ENCODE measurements at regions not wholly inside any gene's neighbourhood (a gene's known extent, or its start where the extent isn't known, plus 50 kb on each side); places are given as distances from the start of the nearest gene placed in this dataset.

DNA sequence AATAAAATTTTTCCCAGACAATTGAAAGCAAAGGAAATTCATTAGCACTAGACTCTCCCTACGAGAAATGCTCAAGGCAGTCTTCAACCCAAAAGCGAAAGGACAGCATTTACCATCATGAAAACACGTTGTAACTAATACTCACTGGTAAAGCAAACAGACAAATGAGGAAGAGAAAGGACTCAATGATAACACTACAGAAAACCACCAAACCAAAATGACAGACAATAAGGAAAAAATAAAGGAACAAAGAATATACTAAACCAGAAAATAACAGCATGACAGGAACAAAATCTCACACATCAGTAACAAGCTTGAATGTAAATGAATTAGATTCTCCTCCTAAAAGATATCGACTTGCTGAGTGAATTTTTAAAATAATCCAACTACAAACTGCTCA lies 190.7 kb downstream of the NOL4 start:
- CTCF ChIA-PET: no interaction called here
- no TSS peak for BruUV-seq (replicated peaks)

DNA sequence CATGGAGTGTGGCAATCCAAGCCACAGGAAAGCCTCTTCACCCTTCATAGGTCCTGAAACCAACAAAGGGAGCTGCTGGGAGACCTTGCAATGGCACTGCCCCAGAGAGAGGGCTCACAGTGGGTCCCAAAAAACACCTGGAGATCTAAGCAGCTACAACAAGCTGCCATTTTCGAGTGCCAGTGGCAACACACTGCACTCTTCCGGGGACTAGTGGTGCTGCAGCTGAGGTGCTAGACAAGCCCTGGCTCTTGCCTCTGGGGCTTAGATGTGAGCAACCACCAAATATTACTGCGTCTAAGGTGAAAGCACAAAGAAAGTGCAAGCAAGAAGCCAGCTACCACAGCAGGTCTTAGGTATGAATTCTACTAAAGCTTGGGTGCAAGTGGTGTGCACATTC lies 192.9 kb downstream of the NOL4 start:
- POLR2A ChIA-PET: no interaction called here
- no peak for DNase-seq (ENCODE audit: low read depth, low spot score)
- in situ Hi-C loops (cut with HindIII; ENCODE audit: low pct_unique_long_range_greater_than_20kb, low sequenced_read_pairs) (no loop called here), intact Hi-C loops (cut with micrococcal nuclease; ENCODE audit: unreplicated experiment) (no loop called here)
- TF ChIP-seq, protein P1, sequence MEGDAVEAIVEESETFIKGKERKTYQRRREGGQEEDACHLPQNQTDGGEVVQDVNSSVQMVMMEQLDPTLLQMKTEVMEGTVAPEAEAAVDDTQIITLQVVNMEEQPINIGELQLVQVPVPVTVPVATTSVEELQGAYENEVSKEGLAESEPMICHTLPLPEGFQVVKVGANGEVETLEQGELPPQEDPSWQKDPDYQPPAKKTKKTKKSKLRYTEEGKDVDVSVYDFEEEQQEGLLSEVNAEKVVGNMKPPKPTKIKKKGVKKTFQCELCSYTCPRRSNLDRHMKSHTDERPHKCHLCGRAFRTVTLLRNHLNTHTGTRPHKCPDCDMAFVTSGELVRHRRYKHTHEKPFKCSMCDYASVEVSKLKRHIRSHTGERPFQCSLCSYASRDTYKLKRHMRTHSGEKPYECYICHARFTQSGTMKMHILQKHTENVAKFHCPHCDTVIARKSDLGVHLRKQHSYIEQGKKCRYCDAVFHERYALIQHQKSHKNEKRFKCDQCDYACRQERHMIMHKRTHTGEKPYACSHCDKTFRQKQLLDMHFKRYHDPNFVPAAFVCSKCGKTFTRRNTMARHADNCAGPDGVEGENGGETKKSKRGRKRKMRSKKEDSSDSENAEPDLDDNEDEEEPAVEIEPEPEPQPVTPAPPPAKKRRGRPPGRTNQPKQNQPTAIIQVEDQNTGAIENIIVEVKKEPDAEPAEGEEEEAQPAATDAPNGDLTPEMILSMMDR (IDR thresholded peaks at IDR 0.05): no peak
- TF ChIP-seq SIN3A (IDR thresholded peaks at IDR 0.05; ENCODE audit: borderline replicate concordance, insufficient read depth, low read depth, low read length) (no peak), TCF7L2 (IDR thresholded peaks at IDR 0.05; ENCODE audit: low read depth, low read length) (no peak), POLR2AphosphoS5 (IDR thresholded peaks at IDR 0.05; ENCODE audit: low read depth, low read length) (no peak)
- TF ChIP-seq, protein P2, sequence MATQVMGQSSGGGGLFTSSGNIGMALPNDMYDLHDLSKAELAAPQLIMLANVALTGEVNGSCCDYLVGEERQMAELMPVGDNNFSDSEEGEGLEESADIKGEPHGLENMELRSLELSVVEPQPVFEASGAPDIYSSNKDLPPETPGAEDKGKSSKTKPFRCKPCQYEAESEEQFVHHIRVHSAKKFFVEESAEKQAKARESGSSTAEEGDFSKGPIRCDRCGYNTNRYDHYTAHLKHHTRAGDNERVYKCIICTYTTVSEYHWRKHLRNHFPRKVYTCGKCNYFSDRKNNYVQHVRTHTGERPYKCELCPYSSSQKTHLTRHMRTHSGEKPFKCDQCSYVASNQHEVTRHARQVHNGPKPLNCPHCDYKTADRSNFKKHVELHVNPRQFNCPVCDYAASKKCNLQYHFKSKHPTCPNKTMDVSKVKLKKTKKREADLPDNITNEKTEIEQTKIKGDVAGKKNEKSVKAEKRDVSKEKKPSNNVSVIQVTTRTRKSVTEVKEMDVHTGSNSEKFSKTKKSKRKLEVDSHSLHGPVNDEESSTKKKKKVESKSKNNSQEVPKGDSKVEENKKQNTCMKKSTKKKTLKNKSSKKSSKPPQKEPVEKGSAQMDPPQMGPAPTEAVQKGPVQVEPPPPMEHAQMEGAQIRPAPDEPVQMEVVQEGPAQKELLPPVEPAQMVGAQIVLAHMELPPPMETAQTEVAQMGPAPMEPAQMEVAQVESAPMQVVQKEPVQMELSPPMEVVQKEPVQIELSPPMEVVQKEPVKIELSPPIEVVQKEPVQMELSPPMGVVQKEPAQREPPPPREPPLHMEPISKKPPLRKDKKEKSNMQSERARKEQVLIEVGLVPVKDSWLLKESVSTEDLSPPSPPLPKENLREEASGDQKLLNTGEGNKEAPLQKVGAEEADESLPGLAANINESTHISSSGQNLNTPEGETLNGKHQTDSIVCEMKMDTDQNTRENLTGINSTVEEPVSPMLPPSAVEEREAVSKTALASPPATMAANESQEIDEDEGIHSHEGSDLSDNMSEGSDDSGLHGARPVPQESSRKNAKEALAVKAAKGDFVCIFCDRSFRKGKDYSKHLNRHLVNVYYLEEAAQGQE (IDR thresholded peaks at IDR 0.05; ENCODE audit: insufficient read depth in 1 of 2, low read depth in 2 of 2, low read length in 1 of 2): no peak
- CTCF ChIA-PET: no interaction called here
- no peaks in the 10 kb centered on the region for H3K27me3 ChIP-seq (ENCODE audit: control insufficient read depth, insufficient read depth, low read length)
- BruUV-seq (replicated peaks): no TSS peak
- no peaks in the 10 kb centered on the region for H3K4me1 ChIP-seq (ENCODE audit: control insufficient read depth, insufficient read depth, low read length)
- no peak overlapping the region for H3K4me3 ChIP-seq (ENCODE audit: low read depth in 2 of 2, low read length in 2 of 2)
- no peak for ATAC-seq
- H3K36me3 ChIP-seq (ENCODE audit: control insufficient read depth, insufficient read depth, low read length): no peaks in the 10 kb centered on the region
- H3K9me3 ChIP-seq (ENCODE audit: control insufficient read depth, insufficient read depth, low read depth, low read length): no peaks in the 10 kb centered on the region
- H3K27ac ChIP-seq (ENCODE audit: low read length): no peak overlapping the region

More for the DNA sequence above, 190.7 kb downstream of the NOL4 start:
- Histone ChIP-seq H3K9me3 (ENCODE audit: control insufficient read depth, insufficient read depth, low read depth, low read length) (no peaks in the 10 kb centered on the region), H3K36me3 (ENCODE audit: control insufficient read depth, insufficient read depth, low read length) (no peaks in the 10 kb centered on the region), H3K4me3 (ENCODE audit: low read depth in 2 of 2, low read length in 2 of 2) (no peak overlapping the region), H3K4me1 (ENCODE audit: control insufficient read depth, insufficient read depth, low read length) (no peaks in the 10 kb centered on the region), H3K27me3 (ENCODE audit: control insufficient read depth, insufficient read depth, low read length) (no peaks in the 10 kb centered on the region), H3K27ac (ENCODE audit: low read length) (no peak overlapping the region)
- no peak for TF ChIP-seq TCF7L2 (IDR thresholded peaks at IDR 0.05; ENCODE audit: low read depth, low read length)
- TF ChIP-seq, protein P1 (IDR thresholded peaks at IDR 0.05): no peak
- TF ChIP-seq, protein P2 (IDR thresholded peaks at IDR 0.05; ENCODE audit: insufficient read depth in 1 of 2, low read depth in 2 of 2, low read length in 1 of 2): no peak
- TF ChIP-seq POLR2AphosphoS5 (IDR thresholded peaks at IDR 0.05; ENCODE audit: low read depth, low read length): no peak
- TF ChIP-seq SIN3A (IDR thresholded peaks at IDR 0.05; ENCODE audit: borderline replicate concordance, insufficient read depth, low read depth, low read length): no peak
- POLR2A ChIA-PET: no interaction called here
- DNase-seq (ENCODE audit: low read depth, low spot score) (no peak), ATAC-seq (no peak)
- in situ Hi-C loops (cut with HindIII; ENCODE audit: low pct_unique_long_range_greater_than_20kb, low sequenced_read_pairs) (no loop called here), intact Hi-C loops (cut with micrococcal nuclease; ENCODE audit: unreplicated experiment) (no loop called here)
